ENCODE measurements at regions not wholly inside any gene's neighbourhood (a gene's known extent, or its start where the extent isn't known, plus 50 kb on each side); places are given as distances from the start of the nearest gene placed in this dataset.

- ChIA-PET CTCF (no interaction called here), POLR2A (no interaction called here)
- no peak for TF ChIP-seq CTCF (IDR thresholded peaks at IDR 0.05; ENCODE audit: insufficient read depth, low read length, missing control alignments)
- no peak overlapping the region for H3K4me3 ChIP-seq (ENCODE audit: low read depth, low read length)
- no peak for DNase-seq (ENCODE audit: low read depth, low spot score)
Observed at GRCh38 chr2:5539282-5540165, 152.7 kb upstream of the SOX11 start.

- ChIA-PET CTCF (no interaction called here), POLR2A (no interaction called here)
- no peak for TF ChIP-seq CTCF (IDR thresholded peaks at IDR 0.05; ENCODE audit: insufficient read depth, low read length, missing control alignments)
- no peak for DNase-seq (ENCODE audit: low read depth, low spot score)
- no peak overlapping the region for H3K4me3 ChIP-seq (ENCODE audit: low read depth, low read length)
Observed at GRCh38 chr2:5540856-5541255, 151.3 kb upstream of the SOX11 start.

GRCh38 chr2:5544205-5544786 lies 147.9 kb upstream of the SOX11 start:
- H3K4me3 ChIP-seq (ENCODE audit: low read depth, low read length) = no peak overlapping the region
- DNase-seq (ENCODE audit: low read depth, low spot score) = no peak
- TF ChIP-seq CTCF (IDR thresholded peaks at IDR 0.05; ENCODE audit: insufficient read depth, low read length, missing control alignments) = no peak
- ChIA-PET CTCF (no interaction called here), POLR2A (no interaction called here)

- no peak for DNase-seq (ENCODE audit: low read depth, low spot score)
- H3K4me3 ChIP-seq (ENCODE audit: low read depth, low read length) = no peak overlapping the region
- POLR2A ChIA-PET = no interaction called here
- no peak for TF ChIP-seq CTCF (IDR thresholded peaks at IDR 0.05; ENCODE audit: insufficient read depth, low read length, missing control alignments)
- CTCF ChIA-PET = no interaction called here
Observed at GRCh38 chr2:5546181-5546580, 146.0 kb upstream of the SOX11 start.

- no peak for DNase-seq (ENCODE audit: low read depth, low spot score)
- no peak overlapping the region for H3K4me3 ChIP-seq (ENCODE audit: low read depth, low read length)
- TF ChIP-seq CTCF (IDR thresholded peaks at IDR 0.05; ENCODE audit: insufficient read depth, low read length, missing control alignments) = no peak
- ChIA-PET POLR2A (no interaction called here), CTCF (no interaction called here)
Observed at GRCh38 chr2:5548991-5549715, 143.0 kb upstream of the SOX11 start.

- no peak for DNase-seq (ENCODE audit: low read depth, low spot score)
- TF ChIP-seq CTCF (IDR thresholded peaks at IDR 0.05; ENCODE audit: insufficient read depth, low read length, missing control alignments) = no peak
- ChIA-PET POLR2A (no interaction called here), CTCF (no interaction called here)
- no peak overlapping the region for H3K4me3 ChIP-seq (ENCODE audit: low read depth, low read length)
Observed at GRCh38 chr2:5549771-5550170, 142.4 kb upstream of the SOX11 start.

Data from AG04449 (cell line).